HPDE6-E6E7 (cell line): ENCODE measurements at regions not wholly inside any gene's neighbourhood (a gene's known extent, or its start where the extent isn't known, plus 50 kb on each side); places are given as distances from the start of the nearest gene placed in this dataset.
"Not testable (repeated sequence)": the region's sequence is repeated elsewhere in the genome, so short reads cannot be mapped to it uniquely, and the experiment has no call there.

Experiments used
- DNase-seq: peaks from one replicate; pipeline ENCODE4 v3.0.0; 2011; ENCODE audit warnings: missing footprints; ENCODE audit errors: extremely low spot score

- no peak for DNase-seq
Observed at GRCh38 chr13:37295573-37295972, 190.1 kb upstream of the CSNK1A1L start.

GRCh38 chr13:37295071-37295470, 189.6 kb upstream of the CSNK1A1L start:
- DNase-seq: no peak

- DNase-seq: no peak
Observed at GRCh38 chr13:37294472-37294871, 189.0 kb upstream of the CSNK1A1L start.

GRCh38 chr13:37293295-37293694, 187.8 kb upstream of the CSNK1A1L start:
- no peak for DNase-seq

- DNase-seq: no peak
Observed at GRCh38 chr13:37290716-37291505, 185.4 kb upstream of the CSNK1A1L start.

GRCh38 chr13:37289212-37289935, 183.9 kb upstream of the CSNK1A1L start:
- no peak for DNase-seq

- DNase-seq: no peak
Observed at GRCh38 chr13:37288057-37288720, 182.7 kb upstream of the CSNK1A1L start.

GRCh38 chr13:37280231-37280630, 174.8 kb upstream of the CSNK1A1L start:
- not testable (repeated sequence) for DNase-seq

- no peak for DNase-seq
Observed at GRCh38 chr13:37277435-37278144, 172.1 kb upstream of the CSNK1A1L start.

- no peak for DNase-seq
Observed at GRCh38 chr13:37277007-37277406, 171.5 kb upstream of the CSNK1A1L start.

GRCh38 chr13:37274569-37275497, 169.4 kb upstream of the CSNK1A1L start:
- no peak for DNase-seq

- DNase-seq: no peak
Observed at GRCh38 chr13:37273836-37274235, 168.4 kb upstream of the CSNK1A1L start.

GRCh38 chr13:37270226-37271001, 164.9 kb upstream of the CSNK1A1L start:
- no peak for DNase-seq

GRCh38 chr13:37263871-37264270, 158.4 kb upstream of the CSNK1A1L start:
- no peak for DNase-seq

- DNase-seq: no peak
Observed at GRCh38 chr13:37257706-37258105, 152.2 kb upstream of the CSNK1A1L start.

- no peak for DNase-seq
Observed at GRCh38 chr13:37257051-37257450, 151.6 kb upstream of the CSNK1A1L start.

- DNase-seq: no peak
Observed at GRCh38 chr13:37241786-37242185, 136.3 kb upstream of the CSNK1A1L start.

GRCh38 chr13:37230346-37230745, 124.9 kb upstream of the CSNK1A1L start:
- DNase-seq: no peak

- no peak for DNase-seq
Observed at GRCh38 chr13:37229931-37230330, 124.5 kb upstream of the CSNK1A1L start.

GRCh38 chr13:37226971-37227370, 121.5 kb upstream of the CSNK1A1L start:
- no peak for DNase-seq
